ENCODE measurements at regions not wholly inside any gene's neighbourhood (a gene's known extent, or its start where the extent isn't known, plus 50 kb on each side); places are given as distances from the start of the nearest gene placed in this dataset.
A peak's percentile ranks its signal among the peaks of the same experiment; 100 is the strongest.

- Mint-ChIP-seq H3K4me3 (no peak overlapping the region), H3K27ac (peak overlapping the region; percentile 80), H3K27me3 (ENCODE audit: low read depth) (no peaks in the 10 kb centered on the region), H3K9me3 (no peaks in the 10 kb centered on the region), H3K4me1 (peaks cover 45% of the 10 kb centered on the region), H3K36me3 (no peaks in the 10 kb centered on the region)
- no peak for DNase-seq (ENCODE audit: low spot score in 2 of 2, unreplicated experiment in 2 of 2)
- TF ChIP-seq CTCF (IDR thresholded peaks at IDR 0.05; ENCODE audit: unreplicated experiment), result no peak
Observed at GRCh38 chr15:66615846-66616245, 50.0 kb upstream of the LCTL start.

GRCh38 chr15:66617137-66618090, 51.6 kb upstream of the LCTL start:
- Mint-ChIP-seq H3K4me1 (peaks cover 56% of the 10 kb centered on the region), H3K9me3 (no peaks in the 10 kb centered on the region), H3K36me3 (no peaks in the 10 kb centered on the region), H3K27ac (peak overlapping the region; percentile 93), H3K27me3 (ENCODE audit: low read depth) (no peaks in the 10 kb centered on the region), H3K4me3 (no peak overlapping the region)
- TF ChIP-seq CTCF (IDR thresholded peaks at IDR 0.05; ENCODE audit: unreplicated experiment), result no peak
- no peak for DNase-seq (ENCODE audit: low spot score in 2 of 2, unreplicated experiment in 2 of 2)

GRCh38 chr15:66619152-66619903, 53.5 kb upstream of the LCTL start:
- no peaks in the 10 kb centered on the region for H3K36me3 Mint-ChIP-seq
- H3K27me3 Mint-ChIP-seq (ENCODE audit: low read depth), result no peaks in the 10 kb centered on the region
- TF ChIP-seq CTCF (IDR thresholded peaks at IDR 0.05; ENCODE audit: unreplicated experiment), result peak; percentile 87
- H3K9me3 Mint-ChIP-seq, result no peaks in the 10 kb centered on the region
- peaks cover 64% of the 10 kb centered on the region for H3K4me1 Mint-ChIP-seq
- no peak overlapping the region for H3K4me3 Mint-ChIP-seq
- H3K27ac Mint-ChIP-seq, result peak overlapping the region; percentile 83
- DNase-seq (ENCODE audit: low spot score in 2 of 2, unreplicated experiment in 2 of 2), result peak in 1 of 2 experiments; percentile 88

GRCh38 chr15:66620341-66620740, 54.5 kb upstream of the LCTL start:
- no peak for DNase-seq (ENCODE audit: low spot score in 2 of 2, unreplicated experiment in 2 of 2)
- no peaks in the 10 kb centered on the region for H3K27me3 Mint-ChIP-seq (ENCODE audit: low read depth)
- H3K9me3 Mint-ChIP-seq, result no peaks in the 10 kb centered on the region
- no peaks in the 10 kb centered on the region for H3K36me3 Mint-ChIP-seq
- no peak for TF ChIP-seq CTCF (IDR thresholded peaks at IDR 0.05; ENCODE audit: unreplicated experiment)
- peaks cover 56% of the 10 kb centered on the region for H3K4me1 Mint-ChIP-seq
- peak overlapping the region; percentile 96 for H3K27ac Mint-ChIP-seq
- no peak overlapping the region for H3K4me3 Mint-ChIP-seq

- Mint-ChIP-seq H3K36me3 (no peaks in the 10 kb centered on the region), H3K27ac (peak overlapping the region; percentile 96), H3K27me3 (ENCODE audit: low read depth) (no peaks in the 10 kb centered on the region), H3K9me3 (no peaks in the 10 kb centered on the region), H3K4me1 (peaks cover 55% of the 10 kb centered on the region), H3K4me3 (peak overlapping the region; percentile 11)
- no peak for DNase-seq (ENCODE audit: low spot score in 2 of 2, unreplicated experiment in 2 of 2)
- no peak for TF ChIP-seq CTCF (IDR thresholded peaks at IDR 0.05; ENCODE audit: unreplicated experiment)
Observed at GRCh38 chr15:66620744-66621344, 55.0 kb upstream of the LCTL start.

Data from mesothelial cell of epicardium (in vitro differentiated cells).